Panc1 (cell line): ENCODE measurements at regions not wholly inside any gene's neighbourhood (a gene's known extent, or its start where the extent isn't known, plus 50 kb on each side); places are given as distances from the start of the nearest gene placed in this dataset.

Experiments used
- ATAC-seq: fragments of 200-7000 bp; cut with Tn5 transposase; 2 replicates; pipeline ENCODE4 v1.9.1; 2020; ENCODE audit warnings: mild to moderate bottlenecking, moderate library complexity
- BruUV-seq: library from RNA; stranded (reverse); fragments of 400-500 nt; replicated peaks from 2 replicates; lab custom pipeline; 2021; lab: Mats Ljungman, UMichigan
- CTCF ChIA-PET: fragments of 300-600 bp; sonication (Branson Sonifier 250); formaldehyde crosslinking; loops from one replicate; lab custom pipeline; 2022; ENCODE audit warnings: antibody characterized with exemption; lab: Charles Lee
- POLR2A ChIA-PET: fragments of 300-600 bp; sonication (Branson Sonifier 250); formaldehyde crosslinking; loops from one replicate; lab custom pipeline; 2022; ENCODE audit warnings: antibody characterized with exemption; lab: Charles Lee
- DNase-seq: peaks from one replicate; pipeline ENCODE4 v3.0.0-alpha.2; 2010; ENCODE audit warnings: low read depth, low spot score
- H3K27ac ChIP-seq: 2 replicates; pipeline ENCODE4 v1.5.1; 2011; ENCODE audit warnings: mild to moderate bottlenecking, low read length, inconsistent platforms
- H3K27me3 ChIP-seq: fragments of 200-500 bp; sonication (Bioruptor generic); 2 replicates; pipeline ENCODE4 v1.6.0; 2014; ENCODE audit warnings: low read length, inconsistent platforms; ENCODE audit not compliant: control insufficient read depth, insufficient read depth
- H3K36me3 ChIP-seq: fragments of 200-500 bp; sonication (Bioruptor generic); 2 replicates; pipeline ENCODE4 v1.5.1; 2014; ENCODE audit warnings: inconsistent platforms, mild to moderate bottlenecking, low read length, moderate library complexity; ENCODE audit not compliant: control insufficient read depth, insufficient read depth
- H3K4me1 ChIP-seq: 2 replicates; pipeline ENCODE4 v1.5.1; 2011; ENCODE audit warnings: inconsistent platforms, mild to moderate bottlenecking, low read length, moderate library complexity; ENCODE audit not compliant: control insufficient read depth, insufficient read depth
- H3K4me3 ChIP-seq, 2 experiments: 2 replicates each; pipeline ENCODE4 v1.5.1; 2011 to 2012; ENCODE audit warnings: low read depth in 2 of 2, low read length in 2 of 2, mild to moderate bottlenecking in 2 of 2, inconsistent platforms in 1 of 2, moderate library complexity in 1 of 2
- H3K9me3 ChIP-seq: fragments of 200-500 bp; sonication (Bioruptor generic); 2 replicates; pipeline ENCODE4 v1.5.1; 2014; ENCODE audit warnings: low read depth, mild to moderate bottlenecking, inconsistent platforms, low read length, moderate library complexity; ENCODE audit not compliant: control insufficient read depth, insufficient read depth
- CTCF ChIP-seq: fragments of 450-650 bp; IDR thresholded peaks from 2 replicates; pipeline ENCODE4 v1.5.1; 2017; ENCODE audit warnings: mild to moderate bottlenecking
- POLR2AphosphoS5 ChIP-seq: IDR thresholded peaks from 2 replicates; pipeline ENCODE4 v1.6.1; 2012; ENCODE audit warnings: mild to moderate bottlenecking, low read depth, low read length, moderate library complexity
- REST ChIP-seq, 2 experiments: IDR thresholded peaks; 2 replicates each; pipeline ENCODE4 v1.6.1; 2011 to 2012; ENCODE audit warnings: low read depth in 2 of 2, control low read depth in 1 of 2, low read length in 1 of 2, mild to moderate bottlenecking in 1 of 2, moderate library complexity in 1 of 2; ENCODE audit not compliant: insufficient read depth in 1 of 2
- SIN3A ChIP-seq: IDR thresholded peaks from 2 replicates; pipeline ENCODE4 v1.6.1; 2012; ENCODE audit warnings: low read depth, mild to moderate bottlenecking, low read length, moderate library complexity, borderline replicate concordance; ENCODE audit not compliant: insufficient read depth
- TCF7L2 ChIP-seq: IDR thresholded peaks from 2 replicates; pipeline ENCODE4 v1.6.1; 2011; ENCODE audit warnings: mild to moderate bottlenecking, low read depth, low read length, inconsistent platforms
- in situ Hi-C: cut with HindIII; loops from 2 replicates; pipeline ENCODE4 v1.10.0; 2016; ENCODE audit warnings: low sequenced_read_pairs, low pct_unique_long_range_greater_than_20kb
- intact Hi-C: fragments of 100-400 bp; cut with micrococcal nuclease; formaldehyde crosslinking; loops from one replicate; pipeline ENCODE4 v1.10.0; 2022; ENCODE audit not compliant: unreplicated experiment

- no peaks in the 10 kb centered on the region for H3K27me3 ChIP-seq
- POLR2A ChIA-PET = no interaction called here
- no peaks in the 10 kb centered on the region for H3K36me3 ChIP-seq
- H3K27ac ChIP-seq = no peak overlapping the region
- in situ Hi-C loops (no loop called here), intact Hi-C loops (no loop called here)
- DNase-seq (no peak), ATAC-seq (no peak)
- CTCF ChIA-PET = interaction anchor here (0.6 kb wide), 1 partner anchor 643 kb away, joined by 8 read pairs; no protein-coding TSS in a partner anchor
- BruUV-seq = no TSS peak
- H3K4me3 ChIP-seq = no peak overlapping the region
- TF ChIP-seq SIN3A = no peak
- TF ChIP-seq POLR2AphosphoS5 = no peak
- no peak for TF ChIP-seq TCF7L2
- no peak for TF ChIP-seq CTCF
- TF ChIP-seq REST (IDR thresholded peaks at IDR 0.05; ENCODE audit: insufficient read depth in 1 of 2, low read depth in 2 of 2, low read length in 1 of 2) = no peak
- H3K9me3 ChIP-seq = no peaks in the 10 kb centered on the region
- no peaks in the 10 kb centered on the region for H3K4me1 ChIP-seq
These were observed 434.9 kb upstream of the SULF2 start for GRCh38 chr20:48220033-48220633.

GRCh38 chr20:48219306-48219705 lies 434.0 kb upstream of the SULF2 start:
- ChIA-PET POLR2A (no interaction called here), CTCF (interaction anchor here (0.6 kb wide), 1 partner anchor 642 kb away, joined by 8 read pairs; no protein-coding TSS in a partner anchor)
- no peak for ATAC-seq
- Histone ChIP-seq H3K27ac (no peak overlapping the region), H3K9me3 (no peaks in the 10 kb centered on the region), H3K4me1 (no peaks in the 10 kb centered on the region), H3K27me3 (no peaks in the 10 kb centered on the region), H3K4me3 (no peak overlapping the region), H3K36me3 (no peaks in the 10 kb centered on the region)
- in situ Hi-C loops = no loop called here
- no peak for TF ChIP-seq POLR2AphosphoS5
- TF ChIP-seq SIN3A = no peak
- no peak for TF ChIP-seq CTCF
- no peak for TF ChIP-seq TCF7L2
- TF ChIP-seq REST (IDR thresholded peaks at IDR 0.05; ENCODE audit: insufficient read depth in 1 of 2, low read depth in 2 of 2, low read length in 1 of 2) = no peak
- BruUV-seq = no TSS peak
- intact Hi-C loops = no loop called here
- DNase-seq = no peak
